ENCODE measurements at regions not wholly inside any gene's neighbourhood (a gene's known extent, or its start where the extent isn't known, plus 50 kb on each side); places are given as distances from the start of the nearest gene placed in this dataset.
"Not testable (repeated sequence)": the region's sequence is repeated elsewhere in the genome, so short reads cannot be mapped to it uniquely, and the experiment has no call there.

DNA sequence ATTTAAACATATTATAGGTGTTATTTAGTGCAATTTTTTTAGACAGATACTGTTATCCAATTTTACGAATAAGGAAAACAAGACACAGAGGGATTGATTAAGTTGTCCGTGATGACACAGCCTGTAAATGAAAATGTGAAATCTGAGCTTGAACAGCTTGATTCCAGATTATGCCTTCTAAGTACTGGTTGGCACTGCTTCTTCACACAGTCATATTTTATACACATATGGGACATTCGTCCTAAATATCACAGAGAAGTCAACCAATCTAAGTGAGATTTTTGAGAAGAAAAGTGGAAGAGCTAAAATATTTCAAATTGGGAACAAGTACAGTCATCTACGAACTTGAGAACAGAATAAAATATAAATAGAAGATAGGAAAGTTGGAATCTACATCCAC, 756.3 kb downstream of the BCKDHB start:
- DNase-seq = no peak

DNA sequence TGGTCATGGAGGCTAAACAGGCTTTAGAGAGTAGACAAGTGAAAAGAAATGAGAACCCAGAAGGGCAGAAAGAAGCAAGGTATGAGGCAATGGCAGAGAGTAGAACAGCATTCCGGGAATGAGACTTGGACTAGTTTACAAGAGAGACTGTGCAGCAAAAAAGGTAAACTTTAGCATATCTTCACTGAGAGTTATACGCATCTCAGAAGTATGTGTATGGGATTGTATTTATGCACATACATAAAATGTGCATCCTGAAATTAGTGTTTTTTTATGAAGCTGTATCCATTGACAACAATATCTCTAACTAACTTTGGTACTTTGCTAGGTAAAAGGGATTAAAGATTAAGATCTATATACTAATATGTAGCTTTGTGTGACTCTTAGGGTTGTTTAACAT, 753.6 kb downstream of the BCKDHB start:
- no peak for DNase-seq

DNA sequence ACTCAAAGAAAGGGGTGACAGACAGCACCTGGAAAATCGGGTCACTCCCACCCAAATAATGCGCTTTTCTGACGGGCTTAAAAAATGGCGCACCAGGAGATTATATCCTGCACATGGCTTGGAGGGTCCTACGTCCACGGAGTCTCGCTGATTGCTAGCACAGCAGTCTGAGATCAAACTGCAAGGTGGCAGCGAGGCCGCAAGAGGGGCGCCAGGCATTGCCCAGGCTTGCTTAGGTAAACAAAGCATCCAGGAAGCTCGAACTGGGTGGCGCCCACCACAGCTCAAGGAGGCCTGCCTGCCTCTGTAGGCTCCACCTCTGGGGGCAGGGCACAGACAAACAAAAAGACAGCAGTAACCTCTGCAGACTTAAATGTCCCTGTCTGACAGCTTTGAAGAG, 741.5 kb downstream of the BCKDHB start:
- not testable (repeated sequence) for DNase-seq

DNA sequence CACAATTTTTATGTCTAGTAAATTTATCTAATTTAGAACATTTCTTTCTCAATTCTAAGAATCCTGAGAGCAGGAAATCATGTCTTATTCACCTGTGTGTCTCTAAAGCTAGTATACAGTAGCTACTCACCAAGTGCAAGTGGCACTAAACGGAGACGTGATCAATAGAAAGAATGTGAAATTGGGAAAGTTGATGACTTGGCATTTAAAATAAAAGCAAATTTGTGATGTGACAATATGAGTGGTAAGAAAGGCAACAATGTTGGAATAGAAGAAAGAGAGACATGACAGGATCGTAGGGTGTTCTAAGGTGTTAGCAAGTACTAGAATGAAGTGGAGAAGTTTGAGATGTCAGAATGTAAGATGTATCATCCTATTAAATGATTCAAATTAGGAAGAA, 725.9 kb downstream of the BCKDHB start:
- no peak for DNase-seq

DNA sequence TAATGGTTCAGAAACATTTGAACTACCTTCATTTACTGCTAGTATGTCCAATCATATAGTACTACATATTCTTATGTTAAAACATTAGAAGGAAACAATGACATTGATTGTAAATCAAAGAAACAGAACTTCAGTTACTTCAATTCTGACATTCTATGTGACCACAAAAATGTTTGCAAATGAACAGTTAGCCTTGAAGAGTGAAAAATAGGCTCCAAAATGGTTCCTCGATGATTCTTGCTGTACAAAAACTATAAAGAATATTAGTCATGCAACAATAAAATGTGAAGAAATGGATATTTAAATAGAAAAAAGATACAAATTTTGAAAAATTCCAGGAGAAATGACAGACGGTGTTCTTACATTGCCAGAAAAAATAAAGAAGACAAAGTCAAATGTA, 686.9 kb downstream of the BCKDHB start:
- DNase-seq = no peak

DNA sequence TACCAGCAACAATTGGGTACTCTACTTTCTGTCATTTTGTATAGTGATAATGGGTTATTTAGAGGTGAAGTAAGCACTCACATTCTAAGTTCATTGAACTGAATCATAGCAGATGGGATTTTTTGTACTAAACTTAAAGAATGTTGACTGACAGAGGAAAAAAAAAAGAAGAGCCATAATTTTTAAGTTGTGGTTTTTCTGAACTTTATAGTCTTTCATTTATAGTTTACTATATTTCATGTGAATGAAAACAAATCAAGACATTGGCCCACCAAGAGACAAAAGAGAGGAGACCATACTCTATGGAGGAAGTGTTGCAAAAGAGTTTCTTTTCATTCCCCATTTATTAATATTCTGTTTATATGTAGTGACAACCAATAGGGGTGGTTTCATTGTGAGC, 685.7 kb downstream of the BCKDHB start:
- DNase-seq = no peak

DNA sequence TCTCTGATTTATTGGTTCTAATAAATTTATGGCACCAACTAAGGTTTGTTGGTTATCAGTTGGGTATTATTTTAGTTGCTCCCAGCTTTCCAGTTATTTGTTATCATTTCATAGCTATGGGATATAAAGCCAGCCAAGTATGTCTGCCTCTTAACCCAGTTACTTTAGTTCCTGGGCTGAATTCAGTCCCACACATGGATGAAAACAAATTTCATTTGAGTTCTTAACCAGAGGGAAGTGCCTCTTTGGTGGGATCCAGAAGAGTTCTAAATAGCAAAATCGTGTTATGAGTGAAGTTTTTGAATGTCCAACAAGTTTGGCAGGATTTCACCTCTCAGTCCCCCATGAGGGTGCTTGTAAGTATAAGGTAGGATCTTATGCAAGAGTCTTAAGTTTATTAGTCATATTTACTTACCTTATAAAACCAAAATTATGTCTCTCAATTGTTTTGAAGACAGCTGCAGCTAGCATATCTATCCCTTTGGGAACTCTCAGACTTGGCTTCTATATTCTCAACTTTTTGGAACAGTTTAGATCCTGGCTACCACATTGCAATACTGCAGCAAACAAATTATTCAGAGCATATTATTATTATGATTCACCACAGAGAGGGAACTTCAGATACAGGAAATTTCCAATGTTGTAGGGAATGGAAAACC, 683.6 kb downstream of the BCKDHB start:
- DNase-seq = no peak

DNA sequence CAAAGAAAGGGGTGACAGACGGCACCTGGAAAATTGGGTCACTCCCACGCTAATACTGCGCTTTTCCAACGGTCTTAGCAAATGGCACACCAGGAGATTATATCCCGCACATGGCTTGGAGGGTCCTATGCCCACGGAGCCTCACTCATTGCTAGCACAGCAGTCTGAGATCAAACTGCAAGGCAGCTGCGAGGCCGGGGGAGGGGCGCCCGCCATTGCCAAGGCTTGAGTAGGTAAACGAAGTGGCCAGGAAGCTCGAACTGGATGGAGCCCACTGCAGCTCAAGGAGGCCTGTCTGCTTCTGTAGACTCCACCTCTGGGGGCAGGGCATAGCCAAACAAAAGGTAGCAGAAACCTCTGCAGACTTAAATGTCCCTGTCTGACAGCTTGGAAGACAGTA, 676.8 kb downstream of the BCKDHB start:
- DNase-seq = not testable (repeated sequence)

DNA sequence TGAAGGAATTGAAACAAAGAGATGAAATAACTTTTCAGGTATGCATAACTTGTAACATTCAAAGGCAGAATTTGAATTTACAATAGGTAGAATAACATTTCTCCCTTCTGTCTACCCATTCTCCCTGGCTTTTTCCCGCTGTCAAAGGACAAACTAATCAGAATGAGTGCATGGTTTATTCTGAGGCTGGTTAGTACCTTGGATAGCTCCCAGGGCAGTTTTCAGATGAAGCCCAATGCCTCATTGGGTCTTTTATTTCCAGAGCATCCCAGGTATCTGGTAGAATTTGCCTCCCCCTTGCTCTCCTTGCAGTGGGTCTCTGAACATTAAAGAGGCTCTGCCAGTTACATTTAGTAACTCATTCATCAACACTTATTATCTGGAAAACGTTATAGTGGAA, 665.5 kb downstream of the BCKDHB start:
- DNase-seq = no peak

GRCh38 chr6:80769106-80769505, 662.6 kb downstream of the BCKDHB start:
- no peak for DNase-seq

DNA sequence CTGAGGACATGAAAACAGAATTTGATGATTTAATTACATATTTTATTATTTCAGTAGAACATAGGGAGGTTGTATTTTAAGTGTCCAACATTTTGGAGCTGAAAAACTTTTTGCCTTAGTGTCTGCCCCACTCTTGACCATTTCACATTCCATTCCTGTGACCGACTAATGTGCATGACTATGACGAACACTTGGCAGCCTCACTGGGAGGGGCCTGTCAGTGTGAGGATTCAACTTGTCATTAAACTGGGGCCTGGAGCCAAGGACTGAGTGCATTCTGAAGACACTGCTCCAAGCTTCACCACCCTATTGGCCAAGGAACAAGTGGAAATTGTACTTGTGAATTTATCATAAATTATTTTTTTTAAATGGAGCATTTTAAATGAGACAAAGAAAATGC, 661.3 kb downstream of the BCKDHB start:
- no peak for DNase-seq

DNA sequence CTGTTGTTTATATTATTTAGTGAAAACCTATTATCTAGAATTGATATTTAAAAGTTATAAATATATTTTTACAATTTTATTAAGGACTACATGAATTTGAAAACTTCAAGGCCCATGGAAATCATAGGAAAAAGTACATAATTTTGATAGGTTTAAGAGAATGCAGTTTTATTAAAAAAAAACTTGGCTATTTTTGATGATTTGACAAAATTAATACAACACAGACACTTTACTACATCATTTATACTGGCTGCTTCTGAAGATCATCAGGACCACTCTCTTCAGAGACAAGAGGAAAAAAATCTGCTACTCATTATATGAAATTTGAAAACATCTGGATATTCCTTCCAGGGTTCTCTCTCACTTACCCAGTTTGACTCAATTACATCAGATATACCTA, 637.7 kb downstream of the BCKDHB start:
- no peak for DNase-seq

DNA sequence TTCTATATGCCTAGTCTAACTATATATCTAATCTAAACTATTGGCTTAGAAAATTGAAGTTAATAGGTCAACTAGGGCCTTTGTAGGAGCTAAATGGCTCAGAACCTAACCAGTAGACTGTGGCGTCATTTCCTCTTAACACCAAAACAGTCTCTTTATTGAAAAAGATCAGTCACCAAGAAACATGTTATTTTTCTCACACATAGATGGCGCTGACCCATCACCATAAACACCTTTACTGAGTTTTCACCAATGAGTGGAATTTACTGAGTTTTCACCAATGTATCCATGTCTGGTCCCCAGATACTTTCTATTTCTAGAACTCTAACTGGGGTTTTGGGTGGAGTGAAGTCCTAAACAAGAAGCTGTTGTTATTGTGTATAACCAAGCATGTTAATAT, 636.0 kb downstream of the BCKDHB start:
- DNase-seq = peak; percentile 10

DNA sequence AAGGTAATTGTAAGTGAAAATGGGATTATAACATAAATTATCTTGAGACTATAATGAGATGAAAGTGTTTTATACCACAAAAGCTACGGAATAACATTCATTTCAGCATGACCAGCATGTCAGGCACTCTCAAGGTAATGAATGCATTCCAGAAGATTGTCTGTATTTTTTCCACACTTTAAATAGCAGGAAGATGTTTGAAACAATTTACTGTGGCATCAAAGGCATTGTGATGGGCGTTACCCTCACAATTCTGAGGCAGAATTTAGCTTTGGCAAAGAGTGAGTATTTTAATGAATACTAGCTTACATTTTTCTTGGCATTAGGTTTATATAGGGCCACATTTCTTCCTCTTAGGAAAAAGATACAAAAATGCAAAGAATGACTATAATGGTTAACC, 627.2 kb downstream of the BCKDHB start:
- DNase-seq = no peak

GRCh38 chr6:80728830-80729229, 622.4 kb downstream of the BCKDHB start:
- no peak for DNase-seq

DNA sequence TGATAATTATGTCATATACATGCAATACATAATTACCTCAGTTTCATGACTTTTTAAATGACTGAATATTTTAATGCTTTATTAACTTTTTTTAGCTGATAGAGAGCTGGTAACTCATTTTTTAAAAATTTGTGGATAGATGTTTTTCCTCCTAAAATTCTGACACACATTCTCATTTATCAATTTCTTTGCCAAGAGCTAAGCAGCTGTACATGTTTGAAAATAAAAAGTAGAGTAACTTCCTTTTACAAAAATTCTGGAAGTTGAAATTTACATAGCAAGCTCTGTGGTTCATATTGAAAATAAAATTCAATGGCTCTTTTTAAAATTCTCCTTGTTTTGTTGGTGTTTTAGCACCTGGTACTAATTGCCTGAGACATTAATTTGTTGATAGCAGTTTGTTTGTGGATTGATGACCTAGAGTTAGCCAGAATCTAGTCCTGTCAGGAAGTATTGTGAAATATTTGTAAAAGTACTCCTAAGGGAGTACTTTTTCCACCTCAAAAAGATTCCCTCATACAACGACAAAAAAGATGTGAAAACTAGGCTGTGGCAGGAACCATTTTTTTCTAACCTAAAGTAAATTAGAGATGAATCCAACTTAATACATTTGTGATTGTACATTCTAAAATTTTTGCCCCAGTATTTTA, 621.8 kb downstream of the BCKDHB start:
- DNase-seq = no peak

- no peak for DNase-seq
These were observed 618.9 kb downstream of the BCKDHB start for GRCh38 chr6:80725156-80725930.

DNA sequence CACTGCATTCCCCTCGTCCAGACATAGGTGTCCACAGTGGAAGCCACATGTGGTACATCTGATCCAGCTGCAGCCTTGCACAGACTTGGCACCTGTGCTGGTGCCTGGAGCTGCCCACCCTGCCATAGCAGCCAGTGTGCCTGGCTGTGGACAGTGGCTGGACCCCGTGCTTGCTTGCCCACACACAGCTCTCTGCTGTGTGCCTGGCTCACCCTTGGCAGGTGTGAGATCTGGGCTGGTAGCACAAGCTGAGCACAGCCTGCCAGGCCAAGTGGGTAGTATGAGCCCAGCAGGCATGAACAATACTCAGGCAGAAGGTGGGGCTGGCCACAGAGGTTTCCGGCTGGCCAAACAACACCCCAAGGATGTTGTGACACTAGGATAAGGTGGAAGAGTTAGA, 614.4 kb downstream of the BCKDHB start:
- DNase-seq = no peak

GRCh38 chr6:80714513-80714912, 608.0 kb downstream of the BCKDHB start:
- no peak for DNase-seq

GRCh38 chr6:80698459-80698858, 592.0 kb downstream of the BCKDHB start:
- no peak for DNase-seq

- no peak for DNase-seq
These were observed 589.8 kb downstream of the BCKDHB start for GRCh38 chr6:80696268-80696667.

GRCh38 chr6:80690551-80691131, 584.2 kb downstream of the BCKDHB start:
- no peak for DNase-seq

- DNase-seq = no peak
These were observed 583.4 kb downstream of the BCKDHB start for GRCh38 chr6:80689716-80690395.
